ENCODE measurements at regions not wholly inside any gene's neighbourhood (a gene's known extent, or its start where the extent isn't known, plus 50 kb on each side); places are given as distances from the start of the nearest gene placed in this dataset.

- Histone ChIP-seq H3K4ac (ENCODE audit: low read depth, low read length) (no peak overlapping the region), H2AK5ac (ENCODE audit: low read length) (no peak overlapping the region), H3K18ac (ENCODE audit: low read length) (no peak overlapping the region), H3K36me3 (ENCODE audit: control insufficient read depth, insufficient read depth, low read length) (no peaks in the 10 kb centered on the region), H2BK5ac (ENCODE audit: low read length) (no peak overlapping the region), H2BK120ac (ENCODE audit: low read depth, low read length) (no peak overlapping the region), H3K9ac (ENCODE audit: low read length) (no peak overlapping the region), H3K79me2 (ENCODE audit: control insufficient read depth, insufficient read depth, low read length) (no peaks in the 10 kb centered on the region), H3K79me1 (ENCODE audit: low read length) (no peaks in the 10 kb centered on the region), H4K8ac (ENCODE audit: low read depth, low read length) (no peak overlapping the region), H3K23ac (ENCODE audit: low read length) (no peak overlapping the region), H3K4me3 (ENCODE audit: low read length) (no peak overlapping the region), H3K27ac (ENCODE audit: low read depth, low read length) (no peak overlapping the region), H3K4me1 (ENCODE audit: control insufficient read depth, low read depth, low read length) (no peaks in the 10 kb centered on the region), H3K4me2 (ENCODE audit: low read length) (no peak overlapping the region), H2BK15ac (replicated peaks; ENCODE audit: low read depth) (no peak overlapping the region), H3K27me3 (ENCODE audit: insufficient read depth, low read length, poor library complexity) (no peaks in the 10 kb centered on the region), H3K56ac (ENCODE audit: low read length) (no peak overlapping the region), H4K5ac (ENCODE audit: low read length) (no peak overlapping the region)
- WGBS (ENCODE audit: extremely low coverage, insufficient coverage, low lambda C conversion rate) = no CpG with 5 or more reads among the region's 11 CpGs
- DNase-seq = no peak
Observed at GRCh38 chr10:131010965-131011575, 300.5 kb downstream of the TCERG1L start.

GRCh38 chr10:131011936-131012640, 299.4 kb downstream of the TCERG1L start:
- Histone ChIP-seq H3K56ac (ENCODE audit: low read length) (no peak overlapping the region), H3K9ac (ENCODE audit: low read length) (no peak overlapping the region), H2AK5ac (ENCODE audit: low read length) (no peak overlapping the region), H3K36me3 (ENCODE audit: control insufficient read depth, insufficient read depth, low read length) (no peaks in the 10 kb centered on the region), H2BK120ac (ENCODE audit: low read depth, low read length) (no peak overlapping the region), H2BK15ac (replicated peaks; ENCODE audit: low read depth) (no peak overlapping the region), H3K27me3 (ENCODE audit: insufficient read depth, low read length, poor library complexity) (no peaks in the 10 kb centered on the region), H4K8ac (ENCODE audit: low read depth, low read length) (no peak overlapping the region), H3K27ac (ENCODE audit: low read depth, low read length) (no peak overlapping the region), H2BK5ac (ENCODE audit: low read length) (no peak overlapping the region), H3K4me3 (ENCODE audit: low read length) (no peak overlapping the region), H3K18ac (ENCODE audit: low read length) (no peak overlapping the region), H3K4me1 (ENCODE audit: control insufficient read depth, low read depth, low read length) (no peaks in the 10 kb centered on the region), H3K4me2 (ENCODE audit: low read length) (no peak overlapping the region), H3K4ac (ENCODE audit: low read depth, low read length) (no peak overlapping the region), H3K79me1 (ENCODE audit: low read length) (no peaks in the 10 kb centered on the region), H3K79me2 (ENCODE audit: control insufficient read depth, insufficient read depth, low read length) (no peaks in the 10 kb centered on the region), H4K5ac (ENCODE audit: low read length) (no peak overlapping the region), H3K23ac (ENCODE audit: low read length) (no peak overlapping the region)
- no CpG with 5 or more reads among the region's 10 CpGs for WGBS (ENCODE audit: extremely low coverage, insufficient coverage, low lambda C conversion rate)
- no peak for DNase-seq

GRCh38 chr10:131012641-131012985, 298.9 kb downstream of the TCERG1L start:
- no peak overlapping the region for H3K4me3 ChIP-seq (ENCODE audit: low read length)
- no peaks in the 10 kb centered on the region for H3K79me2 ChIP-seq (ENCODE audit: control insufficient read depth, insufficient read depth, low read length)
- H3K4ac ChIP-seq (ENCODE audit: low read depth, low read length) = no peak overlapping the region
- H3K36me3 ChIP-seq (ENCODE audit: control insufficient read depth, insufficient read depth, low read length) = no peaks in the 10 kb centered on the region
- H2BK5ac ChIP-seq (ENCODE audit: low read length) = no peak overlapping the region
- no peaks in the 10 kb centered on the region for H3K79me1 ChIP-seq (ENCODE audit: low read length)
- H2AK5ac ChIP-seq (ENCODE audit: low read length) = no peak overlapping the region
- no peak overlapping the region for H3K9ac ChIP-seq (ENCODE audit: low read length)
- H3K56ac ChIP-seq (ENCODE audit: low read length) = no peak overlapping the region
- no peak overlapping the region for H2BK120ac ChIP-seq (ENCODE audit: low read depth, low read length)
- WGBS (ENCODE audit: extremely low coverage, insufficient coverage, low lambda C conversion rate) = no CpG with 5 or more reads among the region's 5 CpGs
- H4K5ac ChIP-seq (ENCODE audit: low read length) = no peak overlapping the region
- H3K4me2 ChIP-seq (ENCODE audit: low read length) = no peak overlapping the region
- H3K23ac ChIP-seq (ENCODE audit: low read length) = no peak overlapping the region
- no peak for DNase-seq
- H3K18ac ChIP-seq (ENCODE audit: low read length) = no peak overlapping the region
- H2BK15ac ChIP-seq (replicated peaks; ENCODE audit: low read depth) = no peak overlapping the region
- no peaks in the 10 kb centered on the region for H3K4me1 ChIP-seq (ENCODE audit: control insufficient read depth, low read depth, low read length)
- no peak overlapping the region for H3K27ac ChIP-seq (ENCODE audit: low read depth, low read length)
- H4K8ac ChIP-seq (ENCODE audit: low read depth, low read length) = no peak overlapping the region
- no peaks in the 10 kb centered on the region for H3K27me3 ChIP-seq (ENCODE audit: insufficient read depth, low read length, poor library complexity)

- no peak overlapping the region for H4K5ac ChIP-seq (ENCODE audit: low read length)
- WGBS (ENCODE audit: extremely low coverage, insufficient coverage, low lambda C conversion rate) = no CpG with 5 or more reads among the region's 17 CpGs
- no peak overlapping the region for H3K18ac ChIP-seq (ENCODE audit: low read length)
Observed at GRCh38 chr10:131013281-131013912, 298.1 kb downstream of the TCERG1L start.

DNA sequence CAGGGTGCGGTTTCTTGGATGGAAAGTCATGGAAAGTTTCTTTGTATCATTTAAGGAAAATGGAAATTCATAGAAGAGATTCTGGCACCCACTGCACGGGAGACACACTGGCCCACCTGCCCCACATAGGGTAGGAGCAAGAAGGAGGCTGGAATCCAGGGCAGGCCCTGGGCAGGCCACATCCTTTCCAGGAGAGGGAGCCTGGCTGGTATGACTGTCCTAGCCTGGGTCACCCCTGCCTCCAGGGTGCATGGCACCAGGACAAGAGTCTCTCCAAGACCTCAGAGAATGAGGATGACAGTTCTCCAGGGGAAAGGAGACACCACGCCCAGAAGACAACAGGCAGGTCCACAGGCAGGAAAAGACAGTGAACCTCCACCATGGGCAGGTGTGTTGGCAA, 297.2 kb downstream of the TCERG1L start:
- Histone ChIP-seq H2BK15ac (replicated peaks; ENCODE audit: low read depth) (no peak overlapping the region), H3K36me3 (ENCODE audit: control insufficient read depth, insufficient read depth, low read length) (no peaks in the 10 kb centered on the region), H3K9ac (ENCODE audit: low read length) (no peak overlapping the region), H3K4me2 (ENCODE audit: low read length) (no peak overlapping the region), H3K4ac (ENCODE audit: low read depth, low read length) (no peak overlapping the region), H4K8ac (ENCODE audit: low read depth, low read length) (no peak overlapping the region), H3K23ac (ENCODE audit: low read length) (no peak overlapping the region), H3K56ac (ENCODE audit: low read length) (no peak overlapping the region), H3K4me3 (ENCODE audit: low read length) (no peak overlapping the region), H3K4me1 (ENCODE audit: control insufficient read depth, low read depth, low read length) (peaks cover 4% of the 10 kb centered on the region), H2BK120ac (ENCODE audit: low read depth, low read length) (no peak overlapping the region), H4K5ac (ENCODE audit: low read length) (no peak overlapping the region), H3K18ac (ENCODE audit: low read length) (no peak overlapping the region), H2BK5ac (ENCODE audit: low read length) (no peak overlapping the region), H3K27me3 (ENCODE audit: insufficient read depth, low read length, poor library complexity) (no peaks in the 10 kb centered on the region), H3K79me1 (ENCODE audit: low read length) (no peaks in the 10 kb centered on the region), H3K27ac (ENCODE audit: low read depth, low read length) (no peak overlapping the region), H3K79me2 (ENCODE audit: control insufficient read depth, insufficient read depth, low read length) (no peaks in the 10 kb centered on the region), H2AK5ac (ENCODE audit: low read length) (no peak overlapping the region)
- no CpG with 5 or more reads among the region's 3 CpGs for WGBS (ENCODE audit: extremely low coverage, insufficient coverage, low lambda C conversion rate)
- no peak for DNase-seq

More at GRCh38 chr10:131013281-131013912, 298.1 kb downstream of the TCERG1L start:
- Histone ChIP-seq H3K79me1 (ENCODE audit: low read length) (no peaks in the 10 kb centered on the region), H2BK120ac (ENCODE audit: low read depth, low read length) (no peak overlapping the region), H2BK15ac (replicated peaks; ENCODE audit: low read depth) (no peak overlapping the region), H2AK5ac (ENCODE audit: low read length) (no peak overlapping the region), H3K27me3 (ENCODE audit: insufficient read depth, low read length, poor library complexity) (no peaks in the 10 kb centered on the region), H3K4ac (ENCODE audit: low read depth, low read length) (no peak overlapping the region), H3K9ac (ENCODE audit: low read length) (no peak overlapping the region), H3K23ac (ENCODE audit: low read length) (no peak overlapping the region), H3K27ac (ENCODE audit: low read depth, low read length) (no peak overlapping the region), H4K8ac (ENCODE audit: low read depth, low read length) (no peak overlapping the region), H3K4me2 (ENCODE audit: low read length) (no peak overlapping the region), H2BK5ac (ENCODE audit: low read length) (no peak overlapping the region), H3K4me3 (ENCODE audit: low read length) (no peak overlapping the region), H3K56ac (ENCODE audit: low read length) (no peak overlapping the region), H3K79me2 (ENCODE audit: control insufficient read depth, insufficient read depth, low read length) (no peaks in the 10 kb centered on the region), H3K36me3 (ENCODE audit: control insufficient read depth, insufficient read depth, low read length) (no peaks in the 10 kb centered on the region), H3K4me1 (ENCODE audit: control insufficient read depth, low read depth, low read length) (no peaks in the 10 kb centered on the region)
- DNase-seq = no peak

Data from mesendoderm (in vitro differentiated cells).